NCI-H774 (cell line): ENCODE measurements at regions not wholly inside any gene's neighbourhood (a gene's known extent, or its start where the extent isn't known, plus 50 kb on each side); places are given as distances from the start of the nearest gene placed in this dataset.
"Not testable (repeated sequence)": the region's sequence is repeated elsewhere in the genome, so short reads cannot be mapped to it uniquely, and the experiment has no call there.

Source experiments
- DNase-seq: peaks from one replicate; lab custom pipeline; 2025; lab: John Stamatoyannopoulos, UW

- DNase-seq = not testable (repeated sequence)
Measured at GRCh38 chr2:105529258-105529657, 130.4 kb upstream of the FHL2 start.

GRCh38 chr2:105526000-105526925, 127.4 kb upstream of the FHL2 start:
- DNase-seq = no peak

- DNase-seq = no peak
Measured at GRCh38 chr2:105525201-105525600, 126.3 kb upstream of the FHL2 start.

DNA sequence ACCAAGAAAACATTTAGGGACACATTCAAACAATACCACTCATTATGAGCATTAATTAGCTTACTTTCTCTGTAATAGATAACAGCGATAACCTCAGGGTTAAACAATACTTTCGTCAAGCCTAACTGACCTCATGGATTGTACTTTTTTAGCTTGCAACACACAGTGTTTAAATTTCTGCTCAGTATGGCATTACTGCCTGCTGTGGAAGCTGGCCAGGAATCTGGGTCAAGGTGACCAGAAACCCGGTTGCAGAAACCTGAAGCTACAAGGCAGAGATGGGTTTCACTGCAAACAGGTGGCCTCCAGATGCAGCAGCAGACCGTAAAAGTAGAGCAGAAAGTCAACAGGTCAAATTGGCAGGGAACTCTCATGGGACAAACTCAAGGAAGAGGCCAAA, 123.8 kb upstream of the FHL2 start:
- DNase-seq = no peak

DNA sequence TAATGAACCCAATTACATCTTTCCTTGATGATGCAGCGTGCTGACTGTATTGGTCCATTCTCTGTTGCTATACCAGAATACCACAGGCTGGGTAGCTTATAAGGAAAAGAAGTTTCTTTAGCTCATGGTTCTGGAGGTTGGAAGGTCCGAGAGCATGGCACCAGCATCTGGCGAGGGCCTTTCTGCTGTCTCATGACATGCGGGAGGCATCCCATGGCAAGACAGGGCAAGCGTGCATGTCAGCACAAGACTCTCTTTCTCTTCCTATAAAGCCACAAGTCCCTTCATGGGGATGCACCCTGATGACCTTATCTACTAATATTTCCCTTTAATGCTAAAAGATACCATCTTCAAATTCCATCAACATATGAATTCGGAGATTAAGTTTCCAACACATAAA, 122.8 kb upstream of the FHL2 start:
- no peak for DNase-seq

- no peak for DNase-seq
Measured at GRCh38 chr2:105521176-105521575, 122.3 kb upstream of the FHL2 start.

- DNase-seq = no peak
Measured at GRCh38 chr2:105519516-105519915, 120.7 kb upstream of the FHL2 start.

GRCh38 chr2:105518897-105519296, 120.0 kb upstream of the FHL2 start:
- DNase-seq = no peak

DNA sequence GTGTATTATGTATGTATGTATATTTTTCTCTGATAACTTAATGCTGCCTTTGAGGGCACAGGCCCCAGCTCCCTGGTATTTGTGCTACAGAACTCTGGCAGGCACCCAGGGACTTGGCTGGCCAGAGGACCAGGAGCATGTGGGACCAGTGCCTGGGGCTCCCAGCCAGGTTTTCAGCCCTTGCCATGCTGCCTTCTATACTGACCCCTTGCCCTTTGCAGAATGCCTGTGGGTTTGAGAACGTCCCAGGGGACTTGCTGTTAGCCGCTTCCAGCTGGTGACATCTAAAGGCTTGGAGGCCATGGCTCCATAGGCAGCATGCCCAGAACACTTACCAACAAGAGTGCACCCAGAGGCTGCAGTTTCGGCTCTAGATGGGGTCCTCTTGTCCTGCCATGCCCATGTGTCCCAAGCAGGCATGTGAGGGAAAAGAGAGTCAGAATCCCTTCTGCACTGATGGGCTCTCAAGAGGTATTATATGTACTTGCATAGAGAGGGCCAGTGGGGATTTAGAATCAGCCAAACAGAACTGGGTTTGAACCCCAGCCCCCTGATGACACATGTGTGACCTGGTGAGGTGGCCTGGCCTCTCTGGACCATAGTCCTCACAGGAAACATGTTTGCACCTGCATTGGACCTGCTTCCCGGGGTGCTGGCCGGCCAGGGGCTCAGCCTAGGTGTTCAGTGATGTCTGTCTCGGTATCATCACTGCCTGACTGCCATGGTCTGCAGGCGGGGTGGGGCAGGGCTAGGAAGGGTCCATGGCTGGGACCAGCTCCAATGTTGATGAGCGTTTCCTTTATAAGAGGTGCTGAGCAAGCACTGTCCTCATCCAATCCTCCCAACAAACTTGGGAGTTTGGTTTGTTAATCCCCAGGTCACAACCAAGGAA, 119.2 kb upstream of the FHL2 start:
- DNase-seq = no peak

GRCh38 chr2:105515581-105516415, 116.9 kb upstream of the FHL2 start:
- peak; percentile 30 for DNase-seq

DNA sequence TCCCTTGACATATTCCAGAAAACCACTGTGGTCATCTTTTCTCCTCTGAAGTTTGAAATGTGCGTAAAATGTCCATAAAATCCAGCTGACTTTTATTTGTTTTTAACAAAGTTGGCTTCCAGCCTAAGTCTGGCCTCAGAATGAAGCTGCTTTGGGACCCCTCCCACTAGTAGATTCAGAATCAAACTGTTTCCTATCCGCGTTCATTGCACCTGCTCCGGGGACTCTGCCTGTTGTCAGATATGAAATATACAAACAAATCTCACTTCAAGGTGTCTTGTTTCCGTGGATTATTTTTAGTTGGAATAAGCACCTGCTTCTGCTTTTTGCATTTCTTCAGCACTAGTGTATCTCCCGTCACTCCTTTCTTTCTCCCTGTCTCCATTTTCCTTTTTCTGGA, 115.7 kb upstream of the FHL2 start:
- no peak for DNase-seq

DNA sequence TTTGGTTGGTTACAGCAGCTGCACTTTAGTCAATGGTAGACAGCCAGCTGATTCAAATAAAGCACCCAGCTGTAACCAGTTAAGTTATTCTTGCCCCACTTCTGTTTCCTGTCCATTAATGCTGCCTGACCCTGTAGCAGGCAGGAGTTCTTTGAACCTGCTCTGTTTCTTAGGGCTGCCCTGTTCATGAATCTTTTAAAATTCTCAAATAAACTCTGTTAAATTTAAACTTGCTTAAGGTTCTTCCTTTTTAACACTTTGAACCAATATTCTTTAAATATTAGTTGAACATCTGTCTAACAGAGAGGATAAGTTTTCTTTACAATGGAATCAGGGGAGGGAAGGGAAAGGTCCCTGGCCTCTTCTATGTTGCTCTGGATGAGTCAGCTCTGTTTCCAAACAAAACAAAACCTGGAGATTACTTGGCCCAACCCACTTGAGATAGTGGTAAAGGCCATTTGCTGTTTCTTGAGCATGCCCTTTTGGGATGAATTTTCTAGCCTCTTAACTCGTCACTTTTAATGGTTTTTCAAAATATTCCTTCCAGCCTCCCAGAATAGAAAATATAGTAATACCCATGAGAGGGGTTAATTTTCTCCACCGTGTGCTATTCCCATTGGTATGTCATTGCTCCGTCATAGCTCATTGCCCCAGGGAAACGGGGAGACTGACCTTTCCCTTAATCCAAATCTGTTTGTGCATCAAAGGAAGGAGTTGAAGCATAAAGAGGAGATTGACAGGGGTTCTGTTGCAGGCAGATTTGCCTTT, 112.1 kb upstream of the FHL2 start:
- no peak for DNase-seq

GRCh38 chr2:105509269-105510086, 110.6 kb upstream of the FHL2 start:
- no peak for DNase-seq

- DNase-seq = not testable (repeated sequence)
Measured at GRCh38 chr2:105506860-105507259, 108.0 kb upstream of the FHL2 start.

GRCh38 chr2:105504459-105504858, 105.6 kb upstream of the FHL2 start:
- no peak for DNase-seq

DNA sequence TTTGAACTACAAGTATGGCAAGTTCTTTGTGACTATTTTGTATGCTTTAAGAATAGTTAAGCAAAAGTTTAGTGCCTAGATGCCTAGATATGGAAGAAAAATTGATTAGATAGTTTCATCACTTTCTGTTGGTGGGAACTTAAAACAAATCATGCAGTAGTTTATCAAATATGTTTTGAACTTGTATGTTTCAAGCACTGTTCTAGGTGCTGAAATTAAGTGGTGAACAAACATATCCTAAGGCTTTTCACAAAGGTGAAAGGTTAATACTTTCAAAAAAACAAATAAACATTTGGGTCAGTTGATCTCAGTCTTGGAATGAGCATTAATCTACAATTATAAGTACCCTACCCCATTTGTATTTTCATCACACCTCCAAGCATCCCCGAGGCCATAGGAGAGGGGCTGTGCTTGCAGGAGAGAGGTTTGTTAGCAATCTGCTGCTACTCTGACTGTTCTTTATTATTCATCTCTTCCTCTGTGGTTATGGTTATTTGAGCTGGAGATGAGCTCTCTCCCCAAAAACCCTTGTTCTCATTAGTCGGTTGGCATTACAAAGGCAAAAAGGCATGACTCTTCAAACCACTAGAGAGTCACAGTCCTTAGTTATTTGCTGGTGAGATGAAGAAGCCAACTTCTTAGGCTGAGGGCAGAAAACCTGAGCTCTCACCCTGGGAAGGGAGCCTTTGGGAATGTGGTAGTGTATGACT, 103.9 kb upstream of the FHL2 start:
- DNase-seq = no peak

DNA sequence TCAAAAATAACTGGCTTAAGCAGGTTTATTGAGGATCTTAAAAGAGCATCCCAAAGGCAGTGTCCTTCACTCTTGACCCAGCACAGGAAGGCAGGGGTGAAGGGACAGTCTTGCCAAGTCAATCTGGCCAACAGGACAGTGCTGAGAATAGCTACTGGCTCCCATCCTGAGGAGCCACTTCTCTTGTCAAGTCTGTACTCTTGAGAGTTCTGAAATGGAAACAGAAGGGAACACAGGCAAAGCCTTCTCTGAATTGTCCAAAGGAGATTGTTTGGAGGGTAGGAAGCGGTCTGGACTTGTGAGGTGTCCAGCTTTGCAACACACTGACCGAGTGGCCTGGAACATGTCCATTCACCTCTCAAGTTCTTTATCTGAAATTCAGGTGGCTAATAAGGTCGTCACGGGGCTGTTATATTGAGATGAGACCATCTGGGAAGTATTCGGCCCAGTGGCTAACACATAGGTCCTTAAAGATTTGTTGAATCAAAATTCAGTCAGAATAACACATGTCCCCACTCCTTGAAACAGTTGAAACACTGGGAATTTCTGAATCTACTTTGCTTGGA, 99.5 kb upstream of the FHL2 start:
- no peak for DNase-seq

DNA sequence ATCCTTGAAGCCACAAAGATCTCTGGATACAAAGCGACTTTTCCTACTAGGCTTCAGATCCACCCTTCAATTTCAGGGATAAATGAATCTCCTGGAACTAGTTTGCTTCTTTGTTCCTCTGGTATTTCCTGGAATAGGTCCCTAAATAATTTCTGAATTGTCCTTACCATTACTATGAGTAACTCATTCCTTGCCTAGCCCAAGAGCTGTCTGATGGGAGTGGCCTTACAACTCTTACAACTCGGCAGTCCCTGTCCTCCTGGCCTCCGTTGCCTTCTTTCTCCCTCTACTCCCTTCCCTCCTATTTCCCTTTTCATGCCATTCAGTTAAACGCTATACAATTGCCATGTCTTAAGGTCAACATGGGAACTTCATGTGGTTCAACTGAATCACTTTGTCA, 98.2 kb upstream of the FHL2 start:
- DNase-seq = no peak

GRCh38 chr2:105496271-105496670, 97.4 kb upstream of the FHL2 start:
- DNase-seq = no peak
